ENCODE measurements at regions not wholly inside any gene's neighbourhood (a gene's known extent, or its start where the extent isn't known, plus 50 kb on each side); places are given as distances from the start of the nearest gene placed in this dataset.

DNA sequence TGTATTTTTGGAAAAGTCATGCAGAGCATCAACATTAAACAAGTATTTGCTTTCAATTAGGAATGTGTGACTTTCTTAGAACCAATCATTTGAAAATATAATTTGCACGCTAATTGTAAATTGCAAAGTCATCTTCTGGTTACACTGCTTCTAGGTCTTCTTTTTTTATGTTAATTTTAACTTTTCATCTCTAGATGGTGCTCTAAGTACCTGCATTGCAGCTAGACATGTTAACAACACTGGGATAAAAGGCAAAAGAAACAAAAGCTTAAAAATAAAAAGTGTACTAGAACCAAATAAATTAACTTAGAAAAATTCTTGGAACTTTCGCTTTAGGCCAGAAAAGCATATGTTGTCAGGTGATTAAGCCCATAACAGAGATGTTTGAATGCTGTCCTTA is 2758.2 kb downstream of the PCDH9 start:
- no peak for DNase-seq

DNA sequence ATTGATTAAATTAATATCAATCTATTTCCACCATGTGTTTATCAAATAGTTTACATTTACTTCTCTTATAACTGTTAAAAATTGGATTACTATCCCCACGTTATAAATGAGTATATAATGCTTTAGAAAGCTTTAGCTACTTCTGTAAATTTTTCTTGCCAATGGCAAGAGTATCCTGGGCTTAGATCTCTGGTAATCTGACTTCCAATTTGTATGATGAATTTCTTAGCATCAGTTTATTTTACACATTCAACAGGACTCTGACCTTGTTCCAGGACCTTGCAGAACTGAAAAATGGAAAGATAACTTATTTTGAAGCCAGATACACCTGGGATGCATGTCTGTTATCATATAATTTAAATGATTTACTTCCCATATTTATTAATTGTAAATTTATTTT is 2759.4 kb downstream of the PCDH9 start:
- no peak for DNase-seq

DNA sequence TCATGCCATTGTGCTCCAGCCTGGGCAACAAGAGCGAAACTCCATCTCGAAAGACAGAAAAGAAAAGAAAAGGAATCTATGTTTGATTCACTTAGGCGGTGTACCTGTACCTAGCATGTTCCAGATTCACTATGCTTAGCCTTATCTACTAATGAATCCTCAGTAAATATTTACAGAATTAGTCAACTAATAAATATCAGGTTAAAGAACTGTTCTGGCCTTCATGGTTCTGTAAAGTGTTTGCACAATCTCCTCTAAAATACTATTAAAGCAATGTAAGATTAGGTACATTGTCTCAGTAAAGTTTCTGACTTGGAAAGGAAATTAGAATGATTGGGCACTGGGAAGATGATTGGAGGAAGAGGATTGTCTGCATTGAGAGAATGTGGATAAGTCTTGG is 2770.4 kb downstream of the PCDH9 start:
- DNase-seq = no peak

DNA sequence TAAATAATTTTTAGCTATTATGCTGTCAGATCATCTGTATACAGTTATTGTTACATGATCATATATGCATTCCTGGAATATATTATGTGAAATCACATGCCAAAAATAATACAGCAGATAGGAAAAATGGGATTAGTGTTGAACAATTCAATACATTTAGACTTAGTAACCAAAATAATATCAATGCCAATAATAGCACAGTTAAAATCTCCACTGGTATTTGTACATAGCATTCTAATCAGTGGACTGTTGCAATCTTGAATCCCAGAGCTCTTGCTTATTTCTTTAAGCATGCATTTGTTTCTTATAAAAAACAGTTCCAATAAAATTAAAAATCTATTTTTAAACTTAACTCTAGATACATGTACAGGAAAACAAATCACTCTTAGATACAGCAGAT is 2772.2 kb downstream of the PCDH9 start:
- no peak for DNase-seq

DNA sequence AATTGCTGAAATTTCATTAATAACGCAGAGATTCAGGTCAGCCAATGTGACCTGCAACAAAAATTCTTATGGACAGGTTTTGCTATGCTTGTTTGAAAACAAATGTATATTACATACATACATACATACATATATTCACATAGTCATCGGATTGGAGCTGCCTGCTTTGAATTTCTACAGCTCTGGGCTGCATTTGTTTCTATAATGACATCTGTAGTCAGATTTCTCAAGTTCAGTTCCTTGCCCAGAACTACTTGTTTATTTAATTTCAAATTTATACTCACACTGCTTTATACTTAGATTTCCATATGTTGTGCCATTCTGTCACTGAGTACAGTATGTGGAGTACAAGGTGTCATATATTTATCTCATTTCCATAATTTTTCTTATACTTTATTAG is 2775.0 kb downstream of the PCDH9 start:
- DNase-seq = no peak

DNA sequence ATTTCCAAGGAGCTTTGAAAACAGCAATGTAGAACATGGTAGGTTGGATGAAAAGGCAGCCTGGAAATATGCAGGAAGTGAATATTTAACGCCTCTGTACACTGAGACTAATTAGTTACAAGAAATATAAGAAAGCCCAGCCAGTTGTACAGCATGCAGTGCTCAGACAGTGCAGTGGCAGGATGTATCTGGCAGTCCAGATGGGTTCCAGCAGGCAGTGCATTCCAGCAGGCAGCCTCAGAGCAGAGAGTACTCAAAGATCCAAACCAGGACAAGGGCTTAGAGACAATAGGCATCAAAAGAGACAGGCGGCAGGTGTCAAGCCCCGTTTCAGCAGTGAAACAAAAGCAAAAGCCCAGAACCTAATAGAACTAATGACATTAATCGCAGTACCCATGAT is 2776.3 kb downstream of the PCDH9 start:
- no peak for DNase-seq

DNA sequence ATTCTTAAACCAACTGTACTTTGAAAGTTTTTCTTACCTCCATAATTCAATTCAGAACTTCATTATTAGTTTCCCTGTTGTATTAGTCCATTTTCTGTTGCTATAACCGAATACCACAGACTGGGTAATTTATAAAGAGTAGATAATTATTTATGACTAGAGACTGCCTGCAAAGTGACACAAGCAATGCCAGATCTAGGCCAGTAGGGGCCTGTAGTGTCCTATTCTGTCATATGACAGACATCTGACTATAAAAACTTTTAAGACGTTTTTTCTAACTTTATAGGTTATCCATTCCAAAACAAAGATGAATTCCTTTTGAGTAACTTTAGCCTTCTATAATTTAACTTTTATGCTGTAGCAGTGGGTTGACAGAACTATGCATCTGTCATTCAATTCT is 2783.8 kb downstream of the PCDH9 start:
- no peak for DNase-seq

DNA sequence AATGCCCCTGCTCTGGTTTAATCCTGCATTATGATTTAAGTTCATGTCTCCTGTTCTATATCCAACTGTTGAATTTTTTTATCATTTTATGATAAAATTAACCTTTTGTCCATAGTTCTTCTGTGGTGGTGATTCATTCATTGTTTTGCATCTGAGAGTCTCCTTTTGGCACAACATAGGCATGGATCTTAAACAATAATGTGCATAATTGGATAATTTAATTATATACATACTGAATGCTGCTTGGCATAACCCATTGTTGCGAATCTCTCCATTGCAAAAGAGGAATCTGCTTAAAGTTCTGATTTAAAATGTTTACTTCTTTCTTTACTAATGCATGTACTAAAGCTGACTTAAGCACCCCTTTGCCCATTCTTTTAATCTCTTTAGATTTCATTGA is 2788.4 kb downstream of the PCDH9 start:
- no peak for DNase-seq

DNA sequence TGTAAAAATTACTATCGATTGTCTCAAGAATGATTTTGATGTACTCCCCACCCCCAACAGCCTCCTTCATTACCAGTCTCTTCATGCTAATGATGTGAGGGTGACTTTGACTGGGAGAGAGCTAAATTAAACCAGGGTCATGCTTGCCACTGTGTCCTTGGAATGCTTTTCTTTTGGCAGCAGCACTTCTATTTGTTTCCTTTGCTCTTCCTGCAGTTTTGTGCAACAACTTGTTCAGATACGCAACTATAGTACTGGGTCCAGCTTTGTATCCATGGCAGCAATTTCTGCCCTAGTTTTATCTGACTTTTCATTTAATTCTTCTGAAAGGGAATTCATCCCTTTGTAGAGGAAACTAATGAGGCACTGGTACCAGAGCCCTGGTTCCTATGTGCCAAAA is 2792.1 kb downstream of the PCDH9 start:
- DNase-seq = no peak

DNA sequence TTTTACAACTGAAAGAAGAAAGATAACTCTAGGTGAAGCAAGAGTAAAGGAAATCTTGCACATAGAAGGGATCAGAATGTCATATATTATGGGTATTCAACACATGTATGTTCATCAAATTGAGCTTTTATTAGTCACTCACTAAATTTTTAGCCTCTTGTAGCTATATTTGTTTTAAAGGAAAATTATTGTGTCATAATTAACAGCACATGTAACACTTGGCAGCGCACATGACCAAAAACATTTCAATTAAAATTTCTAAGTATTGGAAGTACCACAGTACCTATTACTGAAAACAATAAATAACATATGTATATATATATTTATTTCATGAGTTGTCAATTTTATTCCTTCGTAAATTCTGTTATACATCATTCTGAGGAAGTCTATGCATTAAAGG is 2800.4 kb downstream of the PCDH9 start:
- no peak for DNase-seq

DNA sequence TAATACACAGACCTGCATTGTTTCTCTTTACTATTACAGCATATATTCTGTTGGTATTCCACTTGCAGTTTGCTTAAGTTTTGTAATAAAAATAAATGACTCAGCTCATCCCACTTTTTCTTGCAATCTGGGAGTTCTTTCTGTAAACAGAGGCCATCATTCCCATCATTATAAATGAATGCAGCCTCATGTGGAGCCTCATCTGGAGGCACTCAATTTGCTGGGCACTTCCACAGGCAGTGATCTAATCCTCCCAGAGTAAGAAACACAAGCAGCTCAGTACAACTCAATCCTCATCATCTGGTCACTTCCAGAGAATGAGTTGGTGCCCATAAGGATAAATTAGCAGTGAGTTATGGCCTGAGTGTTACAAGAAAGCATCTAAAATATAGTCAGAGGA is 2801.9 kb downstream of the PCDH9 start:
- DNase-seq = no peak

DNA sequence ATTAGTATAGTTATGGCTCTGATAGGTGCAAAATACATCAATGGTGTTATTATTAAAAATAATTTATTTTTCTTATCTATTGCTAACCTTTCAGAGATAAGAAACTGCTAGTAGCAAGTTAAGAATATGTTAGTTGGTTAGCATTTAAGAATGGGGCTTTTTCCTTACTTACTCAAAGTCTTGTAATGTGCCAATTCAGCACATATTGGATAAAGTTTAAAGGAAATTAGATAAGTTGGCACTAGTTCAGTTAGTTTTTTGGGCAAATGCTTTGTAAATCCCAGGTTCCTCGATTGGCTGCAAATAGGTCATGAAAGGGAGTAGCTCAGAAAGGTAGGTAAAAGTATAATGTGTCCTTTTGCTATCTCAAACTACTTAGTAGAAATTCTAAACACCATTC is 2806.7 kb downstream of the PCDH9 start:
- no peak for DNase-seq

DNA sequence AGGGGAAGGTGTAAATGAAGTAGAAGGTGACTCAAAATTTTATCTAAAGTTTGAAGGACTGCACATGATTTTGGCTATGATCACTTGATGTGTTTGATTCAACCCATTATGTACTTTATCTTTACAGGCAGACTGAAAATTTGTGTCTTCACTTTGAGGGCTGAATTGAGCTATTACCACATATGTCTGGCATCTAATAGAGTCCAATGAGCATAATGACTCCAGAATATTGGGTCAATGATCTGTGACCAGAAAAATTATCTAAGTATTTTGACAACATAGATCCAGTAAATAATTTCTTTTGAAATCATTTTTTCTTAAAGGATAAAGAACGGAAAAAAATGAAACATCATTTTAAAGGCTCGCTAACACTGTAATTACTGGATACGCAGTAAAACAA is 2810.0 kb downstream of the PCDH9 start:
- DNase-seq = no peak

DNA sequence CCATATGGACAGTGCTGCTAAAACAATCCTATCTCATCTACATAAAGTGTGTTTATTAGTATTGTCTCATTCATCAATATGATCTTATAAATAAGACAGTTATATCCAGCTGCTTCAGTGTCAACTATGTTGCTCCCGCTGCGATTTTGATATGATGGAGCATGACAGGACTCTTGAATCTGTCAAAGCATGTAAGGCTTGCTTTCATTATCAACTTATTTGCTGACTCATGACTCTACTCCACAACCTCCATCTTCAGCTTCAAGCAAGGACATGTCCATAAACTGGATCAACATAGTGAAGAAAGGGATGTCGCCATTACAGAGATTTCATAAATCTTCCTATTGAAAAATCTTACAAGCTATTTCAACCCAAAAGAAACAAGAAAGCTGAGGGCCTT is 2812.6 kb downstream of the PCDH9 start:
- DNase-seq = no peak

DNA sequence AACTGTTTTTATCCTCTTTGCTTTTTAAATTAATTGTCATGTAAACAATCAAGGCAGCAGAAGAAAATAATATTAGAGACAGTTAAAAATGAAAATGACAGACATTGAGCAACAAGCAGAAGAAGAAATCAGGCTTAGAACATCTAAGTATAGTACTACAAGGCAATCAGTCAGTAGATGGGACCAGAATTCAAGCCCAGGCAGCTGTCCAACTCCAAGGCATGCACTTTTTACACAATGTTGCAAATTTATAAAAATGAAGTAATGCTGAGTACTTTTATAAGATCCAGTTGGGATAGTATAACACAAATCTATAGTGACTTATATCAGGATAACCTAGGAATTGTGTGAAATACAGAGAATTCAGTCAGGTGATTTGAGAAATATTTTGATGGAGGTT is 2815.8 kb downstream of the PCDH9 start:
- no peak for DNase-seq

DNA sequence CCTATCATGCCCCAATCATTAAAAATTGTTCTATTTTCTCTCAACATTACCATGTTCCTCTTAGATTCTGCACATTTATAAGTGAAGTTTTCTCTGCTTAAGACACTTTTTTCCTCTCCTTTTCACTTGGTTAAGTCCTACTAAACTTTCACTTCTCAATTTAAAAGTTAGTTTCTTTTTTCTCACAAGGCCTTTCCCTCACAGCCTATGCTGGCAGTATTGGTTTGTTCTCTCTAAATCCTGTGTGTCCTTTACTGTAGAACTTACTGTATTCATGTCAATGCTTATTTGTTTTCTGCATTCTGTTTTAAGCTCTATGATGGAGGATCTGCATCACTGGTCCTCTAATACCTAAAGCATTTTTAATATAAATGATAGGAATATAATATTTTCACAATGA is 2816.6 kb downstream of the PCDH9 start:
- DNase-seq = no peak

DNA sequence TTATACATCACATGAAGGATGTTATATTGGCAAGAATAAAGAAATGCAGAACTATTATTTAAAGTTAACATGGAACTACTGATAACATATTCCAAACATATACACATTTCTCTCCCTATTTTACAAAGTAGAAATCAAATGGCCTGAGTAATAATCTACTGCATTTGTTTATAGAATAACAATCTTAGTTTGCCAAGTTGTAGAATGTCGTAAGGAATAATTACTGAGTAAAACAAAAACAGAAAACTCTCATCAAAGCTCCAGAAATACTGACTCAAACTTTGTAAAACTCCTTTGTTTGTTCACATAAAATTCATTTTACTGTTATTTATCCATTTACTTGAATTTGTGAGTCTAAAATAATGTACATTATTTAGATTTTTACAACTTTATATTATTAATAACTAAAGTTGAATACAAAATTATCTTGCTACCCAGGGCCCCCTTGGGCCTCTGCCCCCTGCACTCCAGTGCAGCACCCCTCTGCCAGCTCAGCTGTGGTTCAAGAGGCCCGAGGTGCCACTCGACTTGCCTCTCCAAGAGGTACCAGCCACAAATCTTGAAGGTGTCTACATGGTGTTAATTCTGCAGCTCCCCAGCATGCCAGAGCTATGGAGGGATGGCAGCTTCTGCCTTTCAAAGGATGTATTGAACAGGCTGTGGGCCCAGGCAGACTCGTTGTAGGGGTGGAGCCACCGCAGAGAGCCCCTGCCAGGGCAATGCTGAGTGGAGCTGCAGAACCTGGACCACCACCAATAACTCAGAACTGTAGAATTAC is 2819.7 kb downstream of the PCDH9 start:
- no peak for DNase-seq

DNA sequence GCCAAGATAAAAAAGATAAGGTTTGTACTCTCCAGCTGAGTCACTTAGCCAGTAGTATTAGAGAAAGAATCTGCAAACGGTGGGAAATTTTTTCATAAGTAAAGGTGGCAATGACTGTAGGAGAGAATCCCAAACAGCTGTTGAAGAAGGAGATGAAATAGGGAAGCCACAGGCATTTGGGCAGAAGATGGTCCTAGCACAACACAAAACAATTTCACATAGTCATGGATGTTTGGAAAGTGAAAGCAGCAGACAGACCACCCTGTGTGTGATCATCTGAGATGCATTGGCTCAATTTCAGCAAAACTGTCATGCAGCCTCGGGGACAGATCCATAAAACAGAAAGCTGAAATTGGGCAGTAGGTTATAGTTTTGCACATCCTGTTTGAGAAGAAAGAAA is 2832.4 kb downstream of the PCDH9 start:
- no peak for DNase-seq

DNA sequence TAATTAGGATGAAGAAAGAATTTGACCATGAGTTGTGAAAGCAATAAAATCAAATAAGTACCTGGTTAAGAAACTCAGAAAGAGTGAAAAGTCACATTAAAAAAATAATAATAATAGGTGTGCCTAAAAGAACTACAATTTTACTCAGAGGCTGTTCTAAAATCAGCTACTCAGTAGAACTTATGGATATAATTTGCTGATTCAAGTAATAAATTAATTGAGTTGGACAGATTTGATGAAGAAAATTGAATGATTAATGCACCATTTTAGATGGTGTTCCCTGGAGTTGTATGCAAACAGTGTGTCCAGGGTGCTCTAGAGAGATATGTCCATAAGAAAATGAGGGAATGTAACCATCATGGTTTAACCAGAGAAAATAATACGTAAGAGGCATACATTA is 2852.5 kb downstream of the PCDH9 start:
- no peak for DNase-seq

DNA sequence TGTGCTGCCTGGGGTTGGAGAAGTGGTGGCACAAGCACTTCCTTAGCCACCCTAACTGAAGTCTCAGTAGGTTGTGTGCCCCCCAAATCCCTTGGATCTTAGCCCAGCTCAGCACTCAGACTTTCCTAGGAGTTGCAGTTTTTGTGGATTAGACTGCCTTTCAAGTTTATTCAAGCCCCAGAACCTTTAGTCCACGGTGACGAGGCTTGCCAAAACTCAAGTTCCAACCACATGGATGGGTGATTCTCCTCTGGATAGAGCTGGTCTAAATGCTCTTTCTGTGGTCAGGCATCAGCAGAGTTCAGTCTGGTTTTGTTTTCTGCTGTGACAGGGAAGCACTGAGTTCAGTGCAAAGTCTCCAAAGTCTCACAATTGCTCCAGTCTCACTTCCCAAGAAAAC is 2858.7 kb downstream of the PCDH9 start:
- no peak for DNase-seq

DNA sequence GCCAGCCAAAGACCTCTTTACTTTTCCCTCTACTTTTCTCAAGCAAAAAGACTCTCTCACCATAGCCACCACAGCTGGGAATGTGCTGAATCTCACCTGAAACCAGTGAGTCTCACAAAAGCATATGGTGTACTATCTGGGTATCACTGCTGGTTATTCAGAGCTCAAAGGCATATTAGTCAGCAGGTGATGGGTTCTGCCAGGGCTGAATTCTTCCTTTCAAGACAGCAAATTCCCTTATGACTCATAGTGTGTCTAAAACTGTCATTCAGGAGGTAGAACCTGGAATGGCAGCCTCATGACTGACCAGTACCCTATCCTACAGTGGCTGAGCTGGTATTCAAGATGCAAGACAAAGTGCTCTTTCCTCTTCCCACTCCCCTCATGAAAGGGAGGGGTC is 2859.1 kb downstream of the PCDH9 start:
- no peak for DNase-seq

DNA sequence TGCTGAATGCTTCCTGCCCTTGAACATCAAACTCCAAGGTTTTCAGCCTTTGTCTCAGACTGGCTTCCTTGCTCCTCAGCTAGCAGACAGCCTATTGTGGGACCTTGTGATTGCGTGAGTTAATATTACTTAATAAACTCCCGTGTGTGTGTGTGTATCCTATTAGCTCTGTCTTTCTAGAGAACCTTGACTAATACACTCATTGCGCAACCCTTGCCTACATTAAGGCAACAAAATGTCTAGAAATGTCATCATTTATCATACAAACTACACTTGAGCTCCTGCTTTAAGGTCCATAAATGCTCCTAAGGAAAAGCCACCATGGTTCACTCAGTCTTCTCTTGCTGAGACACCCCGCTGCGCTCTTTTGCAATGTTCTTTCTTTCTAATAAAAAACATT is 2861.0 kb downstream of the PCDH9 start:
- no peak for DNase-seq

DNA sequence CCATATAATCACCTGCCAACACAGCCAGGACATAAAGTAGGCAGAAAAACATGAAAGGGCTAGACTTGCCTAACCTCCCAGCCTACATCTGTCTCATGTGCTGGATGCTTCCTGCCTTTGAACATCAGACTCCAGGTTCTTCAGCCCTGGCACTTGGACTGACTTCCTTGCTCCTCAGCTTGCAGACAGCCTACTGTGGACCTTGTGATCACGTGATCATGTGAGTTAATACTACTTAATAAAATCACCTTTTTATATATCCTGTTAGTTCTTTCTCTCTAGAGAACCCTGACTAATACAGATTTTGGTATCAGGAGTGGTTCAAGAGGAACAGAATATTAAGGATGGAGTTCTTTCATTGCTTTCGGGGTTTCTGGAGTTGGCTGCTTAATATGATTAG is 2867.6 kb downstream of the PCDH9 start:
- DNase-seq = no peak

DNA sequence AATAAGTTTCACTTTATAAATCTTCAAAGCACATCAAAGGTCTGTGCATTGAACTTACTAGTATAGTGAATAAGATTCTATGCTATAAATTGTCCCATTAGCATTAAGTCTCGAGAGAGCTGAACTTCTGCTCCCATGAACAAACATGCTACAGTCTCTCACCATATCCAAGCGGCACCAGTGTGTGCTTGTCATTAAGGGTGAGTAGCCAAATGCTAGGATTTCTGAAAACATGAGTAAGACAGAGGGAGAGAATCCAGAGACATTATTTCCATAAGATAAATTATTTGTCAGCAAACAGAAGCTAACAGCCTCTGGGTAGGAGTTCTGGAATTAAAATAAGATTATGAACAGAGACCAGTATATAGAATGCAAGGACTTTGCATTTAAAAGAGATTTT is 2882.5 kb downstream of the PCDH9 start:
- DNase-seq = no peak

DNA sequence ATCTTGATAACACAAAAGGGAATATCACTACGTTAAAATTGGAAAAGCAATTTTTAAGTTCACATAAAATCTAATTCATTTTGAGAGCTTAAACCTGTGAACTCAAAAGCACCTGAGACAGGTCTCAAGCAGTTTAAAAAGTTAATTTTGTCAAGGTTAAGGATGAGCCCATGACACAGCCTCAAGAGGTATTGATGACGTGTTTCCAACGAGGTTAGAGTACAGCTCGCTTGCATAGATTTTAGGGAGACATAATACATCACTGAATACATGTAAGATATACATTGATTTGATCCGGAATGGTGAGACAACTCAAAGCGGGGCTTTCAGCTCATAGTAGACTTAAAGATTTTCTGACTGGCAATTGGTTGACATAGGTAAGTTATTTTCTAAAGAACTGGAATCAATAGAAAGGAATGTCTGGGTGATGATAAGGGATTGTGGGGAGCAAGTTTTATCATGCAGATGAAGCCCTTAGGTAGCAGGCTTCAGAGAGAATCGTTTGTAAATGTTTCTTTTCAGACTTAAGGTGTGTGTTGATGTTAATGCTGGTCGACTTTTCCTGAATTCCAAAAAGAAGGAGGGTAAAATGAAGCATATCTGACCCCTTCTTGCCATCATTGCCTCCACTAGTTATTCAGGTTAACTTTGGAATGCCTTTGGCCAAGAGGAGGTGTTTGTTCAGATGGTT is 2890.6 kb downstream of the PCDH9 start:
- no peak for DNase-seq
